HL-60/S4 treated with phorbol 12-myristate 13-acetate at 8.2 ng/mL for 4 days and 3 days (cell line): ENCODE measurements at regions not wholly inside any gene's neighbourhood (a gene's known extent, or its start where the extent isn't known, plus 50 kb on each side); places are given as distances from the start of the nearest gene placed in this dataset.
"Not testable (repeated sequence)": the region's sequence is repeated elsewhere in the genome, so short reads cannot be mapped to it uniquely, and the experiment has no call there.

Source experiments
- in situ Hi-C: fragments of 300-500 bp; cut with MboI; formaldehyde crosslinking; loops from 2 replicates; pipeline ENCODE4 v1.15.0; 2022; ENCODE audit warnings: low sequenced_read_pairs

DNA sequence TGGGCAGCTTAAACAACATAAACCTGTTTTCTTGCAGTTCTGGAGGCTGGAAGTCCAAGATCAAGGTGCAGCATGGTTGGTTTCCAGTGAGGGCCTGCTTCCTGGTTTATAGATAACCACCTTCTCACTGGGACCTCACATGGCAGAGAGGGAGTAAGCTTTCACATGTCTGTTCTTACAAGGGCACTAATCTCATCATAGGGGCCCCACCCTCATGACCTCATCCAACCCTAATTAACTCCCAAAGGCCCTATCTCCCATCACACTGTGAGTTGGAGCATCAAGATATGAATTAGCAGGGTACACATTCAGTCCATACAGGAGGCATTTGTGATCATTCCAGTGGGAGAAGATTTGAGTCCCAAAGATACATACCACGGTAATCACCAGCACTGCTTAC, 50.5 kb upstream of the GRIN2A start:
- in situ Hi-C loops = no loop called here

DNA sequence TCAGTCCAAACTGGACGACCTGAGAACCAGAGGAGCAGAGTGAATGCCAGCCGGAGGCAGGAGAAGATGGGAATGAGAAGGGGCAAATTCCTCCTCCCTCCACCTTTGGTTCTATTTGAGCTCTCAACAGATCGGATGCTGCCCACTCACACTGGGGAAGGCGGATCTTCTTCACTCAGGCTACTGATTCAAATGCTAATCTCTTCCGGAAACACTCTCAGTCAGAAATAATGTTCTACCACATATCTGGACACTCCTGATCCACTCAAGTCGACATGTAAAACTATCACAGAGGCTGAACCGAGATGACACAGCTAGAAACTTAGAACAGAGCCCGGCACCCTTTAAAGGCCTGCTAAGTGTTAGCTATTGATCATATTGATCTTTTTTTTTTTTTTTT, 57.4 kb upstream of the GRIN2A start:
- in situ Hi-C loops = no loop called here

DNA sequence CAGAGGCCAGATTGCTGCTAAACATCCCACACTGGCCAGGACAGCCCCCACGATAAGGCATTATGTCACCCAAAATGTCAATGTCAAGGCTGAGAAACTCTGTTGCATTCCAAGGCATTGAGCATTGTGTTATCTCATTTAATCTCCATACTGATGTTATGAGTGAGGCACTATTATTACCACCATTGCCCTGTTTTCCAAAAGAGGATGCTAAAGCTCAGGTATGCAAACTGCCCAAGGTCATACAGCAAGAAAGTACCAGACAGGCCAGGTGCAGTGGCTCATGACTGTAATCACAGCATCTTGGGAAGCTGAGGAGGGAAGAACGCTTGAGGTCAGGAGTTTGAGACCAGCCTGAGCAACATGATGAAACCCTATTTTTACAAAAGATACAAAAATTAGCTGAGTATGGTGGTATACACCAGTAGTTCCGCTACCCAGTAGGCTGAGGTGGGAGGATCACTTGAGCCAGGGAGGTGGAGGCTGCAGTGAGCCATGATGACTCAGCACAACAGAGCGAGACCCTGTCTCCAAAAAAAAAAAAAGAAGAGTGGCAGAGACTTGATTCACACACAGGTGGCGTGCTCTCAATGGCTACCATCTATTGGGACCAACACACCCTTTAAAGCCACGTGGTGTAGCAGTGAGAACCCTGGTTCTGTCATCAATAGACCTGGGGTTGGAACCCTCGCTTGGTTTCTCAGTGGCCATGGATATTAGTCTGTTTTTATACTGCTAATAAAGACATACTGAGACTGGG, 58.8 kb upstream of the GRIN2A start:
- in situ Hi-C loops = no loop called here

DNA sequence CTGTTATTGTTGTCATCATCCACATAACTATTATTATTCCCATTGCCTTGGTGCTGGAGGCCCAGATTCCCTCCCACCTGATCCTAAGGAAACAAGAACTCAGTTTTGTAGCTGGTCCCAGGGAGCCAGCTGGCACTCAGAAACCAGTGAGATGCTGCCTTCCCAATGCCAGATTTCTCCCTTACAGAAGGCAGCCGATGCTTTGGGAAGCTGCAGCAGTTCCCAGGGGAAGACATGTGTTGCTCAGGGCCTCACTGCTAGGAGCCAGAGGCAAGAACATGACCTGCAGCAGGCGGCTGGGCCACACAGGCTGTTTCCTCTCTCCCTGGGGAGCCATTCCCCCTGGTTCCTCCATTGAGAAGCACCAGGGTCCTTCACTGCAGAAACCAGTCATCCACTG, 59.9 kb upstream of the GRIN2A start:
- in situ Hi-C loops = no loop called here

DNA sequence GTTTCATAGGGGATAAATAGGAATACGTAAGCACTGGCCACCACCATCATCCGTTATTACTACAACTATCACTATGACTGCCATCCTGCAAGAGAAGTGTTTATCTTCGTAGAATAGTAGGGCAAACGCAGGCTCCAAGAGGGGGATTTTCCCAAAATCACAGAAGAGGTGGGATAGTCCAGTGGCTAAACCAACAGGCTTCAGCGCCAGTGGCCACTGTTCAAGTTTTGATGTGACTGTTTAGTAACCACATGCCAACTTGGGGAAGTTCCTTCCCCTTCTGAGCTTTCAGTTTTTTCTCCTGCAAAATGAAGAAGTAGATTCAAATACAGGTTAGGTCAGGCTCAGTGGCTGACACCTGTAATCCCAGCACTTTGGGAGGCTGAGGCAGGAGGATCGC, 60.7 kb upstream of the GRIN2A start:
- in situ Hi-C loops = no loop called here

DNA sequence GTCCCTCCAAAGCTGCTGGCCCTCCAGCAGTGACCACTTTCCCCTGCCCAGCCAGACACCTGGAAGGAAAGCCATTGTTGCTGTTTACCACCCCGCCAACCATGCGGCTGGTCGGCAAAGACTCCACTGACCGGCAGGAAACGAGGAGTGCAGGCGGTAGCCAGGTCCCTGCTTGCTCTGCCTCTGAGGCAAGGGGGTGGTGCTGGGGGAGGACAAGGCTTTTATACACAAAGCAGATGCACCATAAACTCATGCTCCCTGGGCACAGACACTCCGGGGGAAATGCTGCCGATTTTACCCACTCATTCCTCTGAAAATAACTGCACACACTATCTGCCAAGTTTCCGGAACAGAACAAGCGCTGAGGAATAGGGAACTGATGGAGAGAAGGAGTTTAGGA, 62.8 kb upstream of the GRIN2A start:
- in situ Hi-C loops = no loop called here

DNA sequence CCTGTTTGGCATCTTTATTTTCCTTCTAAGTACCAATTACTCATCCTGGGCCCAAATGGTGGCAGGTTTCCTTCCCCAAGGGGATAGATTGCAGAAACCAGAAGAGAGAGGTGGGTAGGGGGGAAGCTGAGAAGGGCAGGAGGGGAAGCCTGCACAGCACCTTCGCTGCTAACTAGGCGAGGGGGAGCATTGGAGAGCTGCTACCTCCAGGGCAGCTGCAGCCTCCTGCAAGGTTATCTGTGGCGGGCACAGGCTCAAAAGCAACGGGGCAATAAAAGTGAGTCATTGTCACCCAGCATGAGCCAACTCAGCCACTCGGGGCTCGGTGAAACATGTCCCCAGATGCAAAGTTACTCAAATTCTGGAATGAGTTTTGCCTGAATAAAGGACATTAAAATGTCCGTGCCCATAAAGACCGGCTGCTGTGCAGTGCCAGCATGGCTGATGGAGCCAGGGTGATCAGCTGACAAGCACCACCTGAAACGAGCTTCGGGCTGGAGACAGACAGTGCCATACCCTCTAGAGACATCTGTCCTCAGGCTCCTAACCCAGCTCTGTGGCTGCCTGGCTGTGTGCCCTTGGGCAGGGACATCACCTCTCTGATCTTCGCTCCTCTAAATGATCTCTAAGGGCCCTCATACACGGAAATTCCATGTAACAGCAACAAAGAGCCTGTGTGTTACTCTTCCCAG, 68.1 kb upstream of the GRIN2A start:
- in situ Hi-C loops = no loop called here

DNA sequence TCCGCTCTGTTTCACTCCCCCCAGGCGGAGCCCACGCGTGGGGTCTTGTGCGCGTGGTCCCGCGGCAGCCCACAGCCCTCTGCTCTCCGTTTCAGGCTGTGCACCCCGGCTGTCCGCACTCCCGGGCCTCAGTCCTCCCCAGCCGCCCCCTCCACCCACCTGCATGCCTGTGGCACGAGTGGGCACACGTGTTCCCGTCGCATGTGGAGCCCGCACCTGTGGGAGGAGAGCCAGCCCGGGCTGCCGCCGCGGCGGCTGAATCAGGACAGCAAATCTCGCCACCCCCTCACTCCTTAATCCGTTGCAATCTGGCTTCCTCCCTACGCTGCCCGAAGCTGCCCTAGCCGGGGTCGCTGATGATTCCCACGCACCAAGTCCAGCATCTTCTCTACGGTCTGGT, 69.9 kb upstream of the GRIN2A start:
- in situ Hi-C loops = no loop called here

DNA sequence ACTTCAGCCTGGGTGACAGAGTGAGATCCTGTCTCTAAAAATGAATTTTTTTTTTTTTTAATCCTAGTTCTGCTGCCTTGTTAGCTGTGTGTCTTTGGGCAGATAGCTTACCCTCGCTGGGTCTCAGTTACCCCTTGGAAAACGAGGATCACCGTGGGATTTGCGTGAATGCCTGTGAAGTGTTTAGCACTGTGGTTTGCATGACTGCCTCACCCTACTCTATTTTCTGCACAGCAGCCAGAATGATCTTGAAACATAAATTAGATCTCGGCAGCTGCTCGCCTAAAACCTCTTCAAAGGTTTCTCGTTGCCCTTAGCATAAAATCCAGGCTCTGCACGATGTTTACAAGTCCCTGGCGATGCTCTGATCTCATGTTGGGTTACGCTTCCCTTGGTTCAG, 71.2 kb upstream of the GRIN2A start:
- in situ Hi-C loops = no loop called here

DNA sequence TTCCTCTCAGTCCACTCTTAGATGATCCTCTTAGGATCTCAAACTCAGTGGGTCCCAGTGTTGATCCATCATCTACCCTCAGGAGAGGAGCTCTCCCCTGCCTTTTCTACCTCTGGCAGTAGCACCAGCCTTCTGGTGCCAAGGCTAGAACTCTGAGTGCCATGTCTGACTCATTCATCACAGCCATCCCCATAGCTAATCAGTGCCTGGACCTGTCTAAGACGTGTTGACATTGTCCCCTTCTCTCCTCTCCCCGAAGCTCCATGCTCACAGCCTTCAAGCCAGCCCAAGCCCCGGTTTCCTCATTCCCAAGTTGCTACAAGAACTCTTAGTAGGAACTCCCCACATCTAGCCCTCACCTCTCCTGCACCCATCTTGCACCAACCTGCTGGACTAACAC, 73.5 kb upstream of the GRIN2A start:
- in situ Hi-C loops = no loop called here

DNA sequence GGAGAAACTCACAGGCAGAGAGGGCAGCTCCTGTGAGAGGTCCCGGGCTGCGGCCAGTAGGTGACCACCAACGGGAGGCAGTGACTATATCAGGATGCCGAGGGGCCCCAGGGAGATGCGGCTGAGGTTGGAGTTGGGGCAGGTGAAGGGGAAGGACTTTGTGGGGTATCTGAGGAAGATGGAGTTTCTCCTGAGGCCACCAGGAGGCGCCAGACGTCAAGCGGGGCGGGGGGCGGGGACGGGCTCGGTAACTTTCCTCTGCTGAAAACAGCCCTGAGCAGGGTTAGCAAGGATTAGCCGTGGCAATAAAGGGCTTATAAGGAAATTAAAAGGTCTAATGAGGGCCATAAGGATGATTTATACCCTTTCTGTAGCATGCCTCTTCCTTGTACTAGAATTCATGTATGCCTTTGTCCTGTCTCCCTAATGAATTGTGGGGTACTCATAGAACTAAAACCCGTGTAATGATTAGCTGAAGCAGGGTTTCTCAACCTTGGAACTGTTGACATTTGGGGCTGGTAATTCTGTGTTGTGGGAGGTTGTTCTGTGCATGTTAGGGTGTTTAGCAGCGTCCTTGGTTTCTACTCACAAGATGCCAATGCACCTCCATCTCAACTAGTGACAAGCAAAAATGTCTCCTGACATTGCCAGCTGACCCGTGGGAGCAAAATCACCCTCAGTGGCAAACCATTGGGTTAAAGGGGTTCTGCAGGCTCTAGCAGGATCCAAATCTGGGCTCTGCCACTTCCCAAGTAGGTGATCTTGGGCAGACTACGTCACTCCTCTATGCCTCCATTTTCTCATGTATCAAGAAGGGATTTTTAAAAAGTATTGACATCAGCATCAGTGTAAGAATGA, 74.8 kb upstream of the GRIN2A start:
- in situ Hi-C loops = no loop called here

DNA sequence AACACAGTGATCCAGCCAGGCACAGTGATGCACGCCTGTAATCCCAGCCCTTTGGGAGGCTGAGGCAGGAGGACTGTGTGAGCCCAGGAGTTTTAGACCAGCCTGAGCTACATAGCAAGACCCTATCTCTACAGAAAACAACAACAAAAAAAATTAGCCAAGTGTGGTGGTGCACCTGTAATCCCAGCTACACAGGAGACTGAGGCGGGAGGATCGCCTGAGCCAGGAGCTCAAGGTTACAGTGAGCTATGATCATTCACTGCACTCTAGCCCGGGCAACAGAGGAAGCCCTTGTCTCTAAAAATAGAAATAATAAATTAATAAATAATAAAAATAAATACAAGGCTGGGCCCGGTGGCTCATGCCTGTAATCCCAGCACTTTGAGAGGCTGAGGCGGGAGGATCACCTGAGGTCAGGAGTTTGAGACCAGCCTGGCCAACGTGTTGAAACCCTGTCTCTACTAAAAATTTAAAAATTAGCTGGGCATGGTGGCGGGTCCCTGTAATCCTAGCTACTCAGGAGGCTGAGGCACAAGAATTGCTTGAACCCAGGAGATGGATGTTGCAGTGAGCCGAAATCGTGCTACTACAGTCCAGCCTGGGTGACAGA, 75.5 kb upstream of the GRIN2A start:
- in situ Hi-C loops = not testable (repeated sequence)

DNA sequence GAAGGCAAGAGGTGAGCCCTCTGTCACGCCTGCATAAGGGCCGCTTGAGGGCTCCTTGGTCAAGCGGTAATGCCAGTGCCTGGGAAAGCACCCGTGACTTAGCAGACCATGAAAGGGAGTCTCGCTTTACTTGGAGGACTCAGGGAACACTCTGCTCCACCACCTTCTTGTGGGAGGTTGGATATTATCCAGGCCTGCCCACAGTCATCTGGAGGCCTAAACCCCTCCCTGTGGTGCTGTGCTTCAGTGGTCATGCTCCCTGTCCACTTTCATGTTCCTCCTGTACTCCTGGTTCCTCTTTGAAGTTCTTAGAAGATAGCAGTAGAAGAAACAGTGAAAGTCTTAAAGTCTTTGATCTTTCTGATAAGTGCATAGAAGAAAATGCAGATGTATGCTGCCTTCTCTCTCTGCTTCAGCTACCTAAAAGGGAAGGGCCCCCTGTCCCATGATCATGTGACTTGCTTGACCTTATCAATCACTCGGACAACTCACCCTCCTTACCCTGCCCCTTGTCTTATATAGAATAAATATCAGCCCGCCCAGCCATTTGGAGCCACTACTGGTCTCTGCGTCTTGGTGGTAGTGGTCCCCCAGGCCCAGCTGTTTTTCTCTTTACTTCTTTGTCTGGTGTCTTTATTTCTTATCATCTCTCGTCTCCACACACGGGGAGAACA, 76.8 kb upstream of the GRIN2A start:
- in situ Hi-C loops = not testable (repeated sequence)

DNA sequence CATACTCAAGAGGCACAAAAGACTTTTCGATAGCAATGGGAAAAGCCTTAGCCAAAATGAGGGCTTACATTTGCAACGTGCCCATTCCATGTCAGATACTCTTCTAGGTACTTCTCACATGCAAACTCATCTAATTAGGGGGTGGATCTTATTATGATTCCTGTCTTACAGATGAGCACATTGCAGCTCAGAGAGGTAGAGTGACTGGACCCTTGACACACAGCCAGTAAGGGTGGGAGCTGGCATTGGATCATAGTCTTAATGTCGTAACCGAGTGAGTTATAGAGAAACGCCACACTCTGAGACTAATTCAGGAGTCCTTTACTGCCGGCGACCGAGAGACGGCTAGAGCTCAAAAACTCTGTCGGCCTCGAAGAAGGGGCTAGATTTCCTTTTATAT, 78.8 kb upstream of the GRIN2A start:
- in situ Hi-C loops = loop anchor here (10.0 kb wide), 1 partner anchor 254 kb away; no protein-coding TSS in a partner anchor

DNA sequence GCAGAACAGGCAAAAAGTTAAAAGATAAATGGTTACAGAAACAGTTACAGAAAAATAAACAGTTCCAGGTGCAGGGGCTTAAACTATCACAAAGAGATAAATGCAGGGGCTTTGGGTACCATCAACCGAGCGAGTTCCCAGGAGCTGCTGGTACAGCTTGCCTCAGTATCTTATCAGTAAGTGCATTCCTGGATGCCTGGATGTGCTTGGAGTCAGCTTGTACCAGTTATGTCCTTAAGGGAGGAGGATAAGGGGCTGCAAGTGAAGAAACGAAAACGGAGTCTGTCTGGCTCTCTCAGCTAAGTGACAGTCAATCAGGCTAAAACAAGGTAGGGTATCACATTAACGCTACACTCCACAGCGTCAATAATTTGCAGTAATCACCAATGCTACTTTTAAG, 79.3 kb upstream of the GRIN2A start:
- in situ Hi-C loops = loop anchor here (10.0 kb wide), 1 partner anchor 253 kb away; no protein-coding TSS in a partner anchor

DNA sequence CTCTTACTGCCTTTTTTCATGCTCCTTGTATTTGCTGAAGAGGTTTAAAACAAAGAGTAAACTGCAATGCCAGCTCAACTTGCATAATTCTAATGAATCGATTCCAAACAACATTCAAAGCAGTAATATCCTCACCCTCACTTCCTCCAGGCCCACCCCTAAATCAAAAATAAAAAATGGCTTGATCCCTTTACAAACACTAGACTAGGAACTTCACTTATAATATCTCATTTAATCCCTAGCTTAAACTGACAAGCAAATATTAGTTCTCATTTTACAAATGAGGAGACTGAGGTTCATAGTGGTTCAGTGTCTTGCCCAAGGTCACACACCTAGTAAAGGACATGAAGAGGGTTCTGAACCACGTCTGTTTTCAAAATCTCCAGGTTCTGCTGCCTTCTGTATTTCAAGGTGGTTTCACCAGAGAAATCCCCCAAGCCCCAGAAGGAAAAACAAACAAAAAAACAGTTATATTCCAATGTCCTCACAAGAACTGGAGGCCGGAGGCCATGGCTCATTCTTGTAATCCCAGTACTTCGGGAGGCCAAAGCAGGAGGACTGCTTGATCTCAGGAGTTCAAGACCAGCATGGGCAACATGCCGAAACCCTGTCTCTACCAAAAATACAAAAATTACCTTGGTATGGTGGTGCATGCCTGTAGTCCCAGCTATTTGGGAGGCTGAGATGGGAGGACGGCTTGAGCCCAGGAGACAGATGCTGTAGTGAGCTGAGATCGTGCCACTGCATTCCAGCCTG, 80.3 kb upstream of the GRIN2A start:
- in situ Hi-C loops = loop anchor here (10.0 kb wide), 1 partner anchor 252 kb away; no protein-coding TSS in a partner anchor

DNA sequence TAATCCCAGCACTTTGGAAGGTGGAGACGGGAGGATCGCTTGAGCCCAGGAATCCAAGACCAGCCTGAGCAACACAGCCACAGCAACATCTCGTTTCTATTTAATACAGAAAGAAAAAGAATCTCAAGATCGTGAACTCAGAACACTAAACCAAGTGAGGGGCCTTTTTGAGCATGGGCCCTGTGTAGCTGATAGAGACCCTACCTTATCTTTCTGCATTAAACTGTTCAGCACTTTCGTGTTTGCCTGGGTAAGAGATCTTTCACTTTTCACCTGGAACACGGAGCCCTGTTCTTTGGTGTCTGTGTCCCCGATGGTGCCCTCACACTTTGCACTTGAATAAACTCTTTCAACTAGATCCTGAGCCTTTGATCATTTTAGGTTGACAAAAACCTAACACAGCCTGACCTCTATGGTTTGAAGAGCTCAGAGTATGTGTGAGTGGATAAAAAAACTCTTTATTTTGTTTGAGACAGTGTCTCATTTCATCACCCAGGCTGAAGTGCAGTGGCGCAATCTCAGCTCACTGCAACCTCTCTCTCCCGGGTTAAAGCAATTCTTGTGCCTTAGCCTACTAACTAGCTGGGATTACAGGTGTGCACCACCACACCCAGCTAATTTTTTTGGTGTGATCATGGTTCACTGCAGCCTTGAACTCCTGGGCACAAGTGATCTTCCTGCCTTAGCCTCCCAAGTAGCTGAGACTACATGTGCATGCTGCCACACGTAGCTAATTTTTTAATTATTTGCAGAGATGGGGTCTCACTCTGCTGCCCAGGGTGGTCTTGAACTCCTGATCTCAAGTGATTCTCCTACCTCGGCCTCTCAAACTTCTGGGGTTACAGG, 83.8 kb upstream of the GRIN2A start:
- in situ Hi-C loops = loop anchor here (10.0 kb wide), 1 partner anchor 249 kb away; no protein-coding TSS in a partner anchor

DNA sequence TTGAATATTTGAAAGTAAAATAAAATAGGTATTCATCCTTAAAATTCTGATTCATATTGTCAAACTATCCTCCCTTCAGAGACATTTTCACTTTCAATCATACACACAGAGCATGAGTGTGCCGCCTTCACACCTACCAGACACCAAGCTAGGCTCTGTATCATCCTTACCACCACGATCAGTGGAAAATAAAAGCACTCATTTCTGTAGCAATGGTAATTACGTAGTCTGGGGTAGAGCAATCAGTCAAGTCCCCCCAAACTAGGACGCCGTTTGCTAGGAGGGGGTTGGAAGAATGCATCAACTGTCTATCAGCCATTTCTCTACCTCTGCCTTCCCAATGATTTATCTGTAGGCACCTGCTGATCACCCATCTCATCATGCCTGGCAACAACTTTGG, 84.6 kb upstream of the GRIN2A start:
- in situ Hi-C loops = loop anchor here (10.0 kb wide), 1 partner anchor 248 kb away; no protein-coding TSS in a partner anchor

DNA sequence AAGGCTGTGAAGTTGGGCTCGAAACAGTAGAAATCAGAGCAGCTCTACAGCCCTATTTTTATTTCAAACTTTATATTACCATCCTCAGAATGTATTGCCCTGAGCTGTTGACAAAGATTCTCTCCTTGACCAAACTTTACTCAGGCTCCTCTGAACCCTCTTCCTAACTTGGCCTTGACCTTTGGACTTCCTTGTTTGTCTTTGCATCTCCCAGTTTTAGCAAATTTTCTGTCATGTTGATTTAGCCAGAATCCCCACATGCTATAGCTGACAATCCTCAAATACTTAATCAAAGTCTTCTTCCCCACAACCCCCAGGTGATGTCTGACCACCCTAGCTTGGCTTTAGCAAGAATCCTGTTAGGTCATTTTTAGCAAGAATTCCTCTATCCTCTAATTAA, 87.4 kb upstream of the GRIN2A start:
- in situ Hi-C loops = loop anchor here (10.0 kb wide), 1 partner anchor 245 kb away; no protein-coding TSS in a partner anchor
